ENCODE measurements at regions not wholly inside any gene's neighbourhood (a gene's known extent, or its start where the extent isn't known, plus 50 kb on each side); places are given as distances from the start of the nearest gene placed in this dataset.

GRCh38 chr4:116361790-116362189 lies 723.6 kb downstream of the TRAM1L1 start:
- Histone ChIP-seq H3K9me3 (no peaks in the 10 kb centered on the region), H3K36me3 (no peaks in the 10 kb centered on the region), H3K4me1 (replicated peaks) (no peaks in the 10 kb centered on the region), H3K27me3 (replicated peaks; ENCODE audit: insufficient read depth) (no peaks in the 10 kb centered on the region), H3K27ac (no peak overlapping the region), H3K4me3 (no peak overlapping the region)
- TF ChIP-seq POLR2AphosphoS5 (IDR thresholded peaks at IDR 0.05): no peak
- no peak for TF ChIP-seq POLR2A (IDR thresholded peaks at IDR 0.05)
- TF ChIP-seq, protein P1, sequence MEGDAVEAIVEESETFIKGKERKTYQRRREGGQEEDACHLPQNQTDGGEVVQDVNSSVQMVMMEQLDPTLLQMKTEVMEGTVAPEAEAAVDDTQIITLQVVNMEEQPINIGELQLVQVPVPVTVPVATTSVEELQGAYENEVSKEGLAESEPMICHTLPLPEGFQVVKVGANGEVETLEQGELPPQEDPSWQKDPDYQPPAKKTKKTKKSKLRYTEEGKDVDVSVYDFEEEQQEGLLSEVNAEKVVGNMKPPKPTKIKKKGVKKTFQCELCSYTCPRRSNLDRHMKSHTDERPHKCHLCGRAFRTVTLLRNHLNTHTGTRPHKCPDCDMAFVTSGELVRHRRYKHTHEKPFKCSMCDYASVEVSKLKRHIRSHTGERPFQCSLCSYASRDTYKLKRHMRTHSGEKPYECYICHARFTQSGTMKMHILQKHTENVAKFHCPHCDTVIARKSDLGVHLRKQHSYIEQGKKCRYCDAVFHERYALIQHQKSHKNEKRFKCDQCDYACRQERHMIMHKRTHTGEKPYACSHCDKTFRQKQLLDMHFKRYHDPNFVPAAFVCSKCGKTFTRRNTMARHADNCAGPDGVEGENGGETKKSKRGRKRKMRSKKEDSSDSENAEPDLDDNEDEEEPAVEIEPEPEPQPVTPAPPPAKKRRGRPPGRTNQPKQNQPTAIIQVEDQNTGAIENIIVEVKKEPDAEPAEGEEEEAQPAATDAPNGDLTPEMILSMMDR (IDR thresholded peaks at IDR 0.05): no peak
- 60% methylated on average over 4 of the region's 4 CpGs for WGBS
- intact Hi-C loops (cut with DNase I): no loop called here
- DNase-seq (ENCODE audit: low spot score): no peak

- TF ChIP-seq, protein P1 (IDR thresholded peaks at IDR 0.05): peak in 1 of 4 experiments; percentile 39
- TF ChIP-seq POLR2AphosphoS5 (IDR thresholded peaks at IDR 0.05) (no peak), POLR2A (IDR thresholded peaks at IDR 0.05) (no peak)
- DNase-seq (ENCODE audit: low spot score): peak; percentile 22
- no peaks in the 10 kb centered on the region for H3K36me3 ChIP-seq
- H3K9me3 ChIP-seq: no peaks in the 10 kb centered on the region
- intact Hi-C loops (cut with DNase I): no loop called here
- H3K4me3 ChIP-seq: no peak overlapping the region
- no peaks in the 10 kb centered on the region for H3K27me3 ChIP-seq (replicated peaks; ENCODE audit: insufficient read depth)
- 31% methylated on average over 11 of the region's 11 CpGs for WGBS
- no peaks in the 10 kb centered on the region for H3K4me1 ChIP-seq (replicated peaks)
- no peak overlapping the region for H3K27ac ChIP-seq
These were observed 726.6 kb downstream of the TRAM1L1 start for GRCh38 chr4:116358633-116359222.

- Histone ChIP-seq H3K36me3 (no peaks in the 10 kb centered on the region), H3K9me3 (no peaks in the 10 kb centered on the region), H3K4me1 (replicated peaks) (no peaks in the 10 kb centered on the region), H3K4me3 (no peak overlapping the region), H3K27me3 (replicated peaks; ENCODE audit: insufficient read depth) (no peaks in the 10 kb centered on the region), H3K27ac (no peak overlapping the region)
- TF ChIP-seq, protein P1 (IDR thresholded peaks at IDR 0.05): no peak
- TF ChIP-seq POLR2AphosphoS5 (IDR thresholded peaks at IDR 0.05): no peak
- no peak for TF ChIP-seq POLR2A (IDR thresholded peaks at IDR 0.05)
- intact Hi-C loops (cut with DNase I): no loop called here
- WGBS: 82% methylated on average over 4 of the region's 4 CpGs
- DNase-seq (ENCODE audit: low spot score): no peak
These were observed 727.6 kb downstream of the TRAM1L1 start for GRCh38 chr4:116357758-116358157.

DNA sequence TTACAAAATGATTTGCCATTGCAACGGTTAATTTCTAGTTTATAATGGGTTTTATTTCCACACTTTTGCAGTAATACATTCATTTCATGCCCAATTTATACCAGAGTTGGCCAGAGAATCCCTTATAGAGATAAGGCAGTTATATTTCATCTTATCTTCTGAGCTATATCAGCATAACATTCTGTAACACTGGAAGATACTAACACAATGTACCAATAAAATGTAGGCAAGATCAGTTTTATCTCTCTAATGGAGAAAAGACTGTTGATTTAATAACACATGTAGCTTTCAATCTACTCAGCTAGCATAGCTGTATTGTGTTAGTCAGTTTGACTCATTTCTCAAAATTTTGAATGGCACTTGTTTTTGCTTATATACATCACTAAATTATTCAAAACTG lies 738.6 kb downstream of the TRAM1L1 start:
- H3K9me3 ChIP-seq: no peaks in the 10 kb centered on the region
- intact Hi-C loops (cut with DNase I): no loop called here
- no peak overlapping the region for H3K27ac ChIP-seq
- no peak for DNase-seq (ENCODE audit: low spot score)
- no peaks in the 10 kb centered on the region for H3K4me1 ChIP-seq (replicated peaks)
- no peak overlapping the region for H3K4me3 ChIP-seq
- 36% methylated on average over 1 of the region's 1 CpG for WGBS
- TF ChIP-seq POLR2A (IDR thresholded peaks at IDR 0.05) (no peak), POLR2AphosphoS5 (IDR thresholded peaks at IDR 0.05) (no peak)
- H3K27me3 ChIP-seq (replicated peaks; ENCODE audit: insufficient read depth): no peaks in the 10 kb centered on the region
- no peaks in the 10 kb centered on the region for H3K36me3 ChIP-seq

DNA sequence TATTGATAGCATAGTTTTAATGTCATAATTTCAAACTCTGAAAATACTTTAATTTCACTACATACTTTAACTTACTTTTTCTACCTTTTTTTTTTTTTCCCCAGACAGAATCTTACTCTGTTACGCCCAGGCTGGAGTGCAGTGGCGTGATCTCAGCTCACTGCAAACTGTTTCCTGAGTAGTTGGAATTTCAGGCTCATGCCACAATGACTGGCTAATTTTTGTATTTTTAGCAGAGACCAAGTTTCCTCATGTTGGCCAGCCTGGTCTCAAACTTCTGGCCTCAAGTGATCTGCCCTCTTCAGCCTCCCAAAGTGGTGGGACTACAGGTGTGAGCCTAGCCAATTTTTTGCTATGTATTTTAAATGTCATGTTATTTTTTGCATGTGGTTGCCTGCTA lies 741.6 kb downstream of the TRAM1L1 start:
- 79% methylated on average over 2 of the region's 2 CpGs for WGBS

More for the DNA sequence above, 741.6 kb downstream of the TRAM1L1 start:
- TF ChIP-seq POLR2A (IDR thresholded peaks at IDR 0.05): no peak
- TF ChIP-seq POLR2AphosphoS5 (IDR thresholded peaks at IDR 0.05): no peak
- TF ChIP-seq, protein P1 (IDR thresholded peaks at IDR 0.05): no peak
- Histone ChIP-seq H3K27ac (no peak overlapping the region), H3K4me1 (replicated peaks) (no peaks in the 10 kb centered on the region), H3K27me3 (replicated peaks; ENCODE audit: insufficient read depth) (no peaks in the 10 kb centered on the region), H3K9me3 (no peaks in the 10 kb centered on the region), H3K36me3 (no peaks in the 10 kb centered on the region), H3K4me3 (no peak overlapping the region)
- DNase-seq (ENCODE audit: low spot score): no peak
- intact Hi-C loops (cut with DNase I): no loop called here
